ACHN (cell line): ENCODE measurements at regions not wholly inside any gene's neighbourhood (a gene's known extent, or its start where the extent isn't known, plus 50 kb on each side); places are given as distances from the start of the nearest gene placed in this dataset.

ENCODE experiments used
- DNase-seq: peaks from one replicate; pipeline ENCODE4 v3.0.0-alpha.2; 2015
- in situ Hi-C: cut with HindIII; loops from 2 replicates; pipeline ENCODE4 v1.10.0; 2017; ENCODE audit warnings: low sequenced_read_pairs, low pct_ligation_motif_present, low pct_unique_long_range_greater_than_20kb

DNA sequence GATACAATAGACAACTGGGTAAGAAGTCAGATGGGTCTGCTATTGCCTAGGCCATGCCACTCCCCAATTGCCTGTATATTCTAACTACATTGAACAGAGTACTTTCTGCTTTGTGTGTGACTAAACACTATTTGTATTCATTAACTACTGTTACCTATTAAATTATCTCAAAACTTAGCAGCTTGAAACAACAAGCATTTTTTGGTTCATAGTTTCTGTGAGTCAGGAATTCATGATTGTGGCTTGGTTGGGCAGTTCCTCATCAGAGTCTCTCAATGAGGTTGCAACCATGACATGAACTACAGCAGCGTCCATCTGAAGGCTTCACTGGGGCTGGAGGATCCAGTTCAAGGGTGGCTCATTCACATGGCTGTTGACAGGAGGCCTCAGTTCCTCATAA, 205.7 kb downstream of the EN1 start:
- in situ Hi-C loops, result no loop called here
- DNase-seq, result peak; percentile 53

DNA sequence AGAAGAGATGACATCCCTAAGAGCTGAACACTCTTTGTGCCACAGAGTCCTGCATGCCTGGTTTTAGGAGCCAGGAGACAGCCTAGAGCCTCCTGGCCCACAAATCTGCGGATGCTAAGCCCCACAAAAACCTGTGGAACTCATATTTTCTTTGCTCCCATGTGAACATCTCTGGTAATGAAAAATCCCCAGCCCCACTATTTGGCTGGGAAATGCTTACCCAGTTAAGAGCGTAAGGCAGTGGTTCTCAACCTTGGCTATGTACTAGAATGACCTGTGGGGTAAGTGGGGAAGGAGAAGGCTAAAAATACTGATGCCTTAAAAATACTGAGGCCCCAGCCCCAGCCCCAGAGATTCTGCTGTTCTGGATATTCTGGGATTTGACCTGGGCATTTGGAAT, 208.1 kb downstream of the EN1 start:
- in situ Hi-C loops, result no loop called here
- DNase-seq, result no peak

DNA sequence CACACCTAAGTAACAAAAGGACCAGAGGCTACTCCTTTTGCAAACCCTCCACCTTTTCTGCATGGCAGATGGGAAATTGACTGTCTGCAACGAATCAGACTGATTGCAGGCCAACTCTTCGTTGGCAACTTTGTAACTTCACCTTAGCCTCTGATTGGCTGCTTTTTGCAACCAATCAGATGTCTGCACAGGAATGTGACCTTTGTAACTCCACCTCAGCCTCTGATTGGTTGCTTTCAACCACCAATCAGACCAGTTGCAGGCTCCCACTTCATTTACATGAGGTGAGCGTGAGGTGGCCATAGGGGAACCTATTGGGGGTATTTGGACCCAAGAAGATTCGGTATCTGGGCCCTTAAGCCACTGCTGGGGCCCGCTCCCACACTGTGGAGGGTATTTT, 209.0 kb downstream of the EN1 start:
- in situ Hi-C loops, result no loop called here
- DNase-seq, result no peak

GRCh38 chr2:118635891-118636290, 211.6 kb downstream of the EN1 start:
- no peak for DNase-seq
- in situ Hi-C loops, result no loop called here

- no peak for DNase-seq
- in situ Hi-C loops, result no loop called here
Observed at GRCh38 chr2:118634876-118635275, 212.6 kb downstream of the EN1 start.

- DNase-seq, result no peak
- in situ Hi-C loops, result no loop called here
Observed at GRCh38 chr2:118633371-118634018, 214.0 kb downstream of the EN1 start.

- no peak for DNase-seq
- in situ Hi-C loops, result no loop called here
Observed at GRCh38 chr2:118632921-118633320, 214.5 kb downstream of the EN1 start.

DNA sequence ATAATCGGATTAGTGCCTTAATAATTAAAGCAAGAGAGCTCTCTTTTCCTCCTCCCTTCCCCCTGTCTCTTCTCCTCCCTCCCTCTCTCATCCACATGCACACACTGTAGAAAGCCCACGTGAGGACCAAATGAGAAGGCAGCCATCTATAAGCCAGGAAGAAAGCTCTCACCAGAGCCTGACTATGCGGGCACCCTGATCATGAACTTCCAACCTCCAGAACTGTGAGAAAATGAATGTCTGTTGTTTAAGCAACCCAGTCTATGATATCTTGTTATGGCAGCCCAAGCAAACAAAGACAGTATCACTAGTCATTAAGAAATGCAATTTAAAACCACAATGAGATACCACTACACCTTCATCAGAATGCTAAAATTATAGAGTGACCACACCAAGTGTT, 220.3 kb downstream of the EN1 start:
- in situ Hi-C loops, result no loop called here
- no peak for DNase-seq

DNA sequence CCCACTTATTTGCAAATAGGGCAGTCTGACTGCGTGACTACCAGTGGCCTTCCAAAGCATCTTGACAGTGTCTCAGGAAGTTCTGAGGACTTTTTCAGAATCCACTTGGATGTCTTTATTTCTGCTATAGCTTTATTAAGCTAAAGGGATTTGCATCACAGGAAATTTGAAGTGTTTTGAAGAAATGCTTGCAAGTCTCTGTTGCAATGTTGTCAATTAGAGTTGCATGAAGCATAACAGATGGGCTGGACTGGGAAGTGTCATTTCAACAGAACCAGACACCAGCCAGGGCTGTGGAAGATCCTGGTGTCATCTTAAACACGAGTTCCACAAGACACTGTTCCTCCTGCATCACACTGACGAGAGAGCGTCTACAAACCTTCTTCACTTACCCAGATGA, 224.5 kb downstream of the EN1 start:
- DNase-seq, result no peak
- in situ Hi-C loops, result no loop called here

- in situ Hi-C loops, result no loop called here
- DNase-seq, result no peak
Observed at GRCh38 chr2:118622108-118622507, 225.3 kb downstream of the EN1 start.

DNA sequence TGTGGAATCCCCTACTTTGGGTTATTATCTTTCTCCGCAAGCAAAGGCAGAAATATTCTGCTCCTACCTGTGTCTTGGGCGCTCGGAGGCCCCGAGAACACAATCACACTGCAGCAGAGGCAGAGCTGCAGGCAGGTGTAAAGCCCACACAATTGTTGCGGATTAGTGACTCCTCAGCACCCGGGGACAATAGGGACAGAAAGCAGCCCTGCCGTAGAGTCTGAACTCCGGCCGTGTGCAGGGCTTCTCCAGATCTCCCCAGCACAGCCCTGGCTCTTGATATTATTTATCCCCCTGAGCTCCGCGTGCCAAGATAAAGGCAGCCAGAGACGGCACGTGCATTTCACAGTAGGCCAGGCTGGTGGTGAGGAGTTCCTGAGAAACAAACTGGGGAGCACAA, 229.2 kb downstream of the EN1 start:
- in situ Hi-C loops, result no loop called here
- DNase-seq, result no peak

DNA sequence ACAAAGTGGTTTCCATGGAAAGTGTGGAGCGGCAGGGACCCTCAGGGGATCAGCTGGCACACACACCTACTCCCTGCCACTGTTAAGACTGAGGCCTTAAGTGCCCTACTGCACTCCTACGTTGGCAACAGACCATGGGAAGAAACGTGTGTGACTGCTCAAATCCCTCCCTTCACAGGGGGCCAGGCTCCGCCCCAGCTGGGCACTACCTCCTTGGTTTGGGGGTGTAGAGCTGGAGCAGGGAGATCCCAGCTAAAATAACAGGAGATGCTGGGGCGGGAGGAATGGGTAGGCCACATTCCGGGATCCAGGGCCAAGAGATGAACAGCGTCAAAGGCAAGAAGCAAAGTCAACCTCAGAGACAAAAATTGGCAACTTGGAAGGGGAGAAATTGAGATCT, 231.0 kb downstream of the EN1 start:
- in situ Hi-C loops, result no loop called here
- DNase-seq, result no peak

DNA sequence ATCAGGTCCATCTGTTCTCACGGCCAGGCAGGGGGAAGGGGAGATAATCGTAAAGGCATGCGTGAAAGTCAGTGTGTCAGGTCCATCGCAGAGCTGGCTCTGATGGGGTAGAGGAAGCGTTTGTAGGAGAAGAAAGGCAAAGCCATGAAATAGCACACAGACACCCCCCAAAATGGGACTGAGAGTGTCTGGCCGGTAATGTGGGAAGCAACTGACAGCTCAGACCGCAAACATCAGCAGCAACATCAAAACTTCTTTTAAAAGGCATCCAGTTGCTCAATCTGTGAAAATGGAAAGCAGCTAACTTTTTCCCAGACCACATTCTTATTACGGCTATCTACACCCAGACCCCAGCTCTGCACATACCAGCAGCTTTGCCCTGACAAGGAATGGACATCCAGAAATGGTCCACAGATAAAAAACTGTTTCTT, 232.6 kb downstream of the EN1 start:
- in situ Hi-C loops, result no loop called here

GRCh38 chr2:118613737-118614136, 233.7 kb downstream of the EN1 start:
- in situ Hi-C loops, result no loop called here
- no peak for DNase-seq

More for the DNA sequence above, 232.6 kb downstream of the EN1 start:
- no peak for DNase-seq

DNA sequence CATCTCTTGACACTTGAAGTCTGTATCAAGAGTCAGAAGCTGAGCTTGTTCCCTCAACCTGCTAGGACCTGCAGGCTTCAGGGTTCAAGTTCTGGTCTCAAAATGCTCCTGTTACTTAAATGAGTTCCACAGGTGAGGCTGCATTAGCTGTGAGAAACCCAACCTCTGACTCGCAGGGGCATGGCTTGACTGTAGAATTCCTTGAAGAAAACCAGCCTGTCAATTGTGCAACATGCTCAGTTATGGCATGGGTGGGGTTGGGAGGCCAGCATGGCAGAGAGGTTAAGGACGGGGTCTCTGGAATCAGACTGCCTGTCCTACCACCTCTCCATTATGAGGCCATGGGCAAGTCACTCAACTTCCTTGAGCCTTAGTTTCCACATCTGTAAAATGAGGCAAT, 235.8 kb downstream of the EN1 start:
- DNase-seq, result no peak
- in situ Hi-C loops, result no loop called here

DNA sequence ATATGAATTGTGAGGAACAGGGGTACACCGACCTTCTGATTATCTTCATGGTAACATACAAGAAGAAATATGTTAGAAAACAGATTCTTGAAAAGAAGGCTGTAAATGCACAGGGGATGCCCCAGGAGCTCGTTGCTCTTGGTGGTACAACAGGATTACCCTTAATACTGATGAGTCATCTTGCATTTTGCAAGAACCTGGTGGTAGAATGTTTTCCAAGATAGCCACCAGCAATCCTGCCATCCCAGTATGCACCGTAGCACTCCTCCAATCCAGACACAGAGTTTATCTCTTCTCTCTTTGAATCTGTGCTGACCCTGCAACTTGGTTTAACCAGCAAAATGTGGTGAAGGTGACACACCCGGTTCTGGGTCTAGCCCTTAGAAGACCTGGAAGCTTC, 238.3 kb downstream of the EN1 start:
- in situ Hi-C loops, result no loop called here
- no peak for DNase-seq

- no peak for DNase-seq
- in situ Hi-C loops, result no loop called here
Observed at GRCh38 chr2:118607641-118608040, 239.8 kb downstream of the EN1 start.

DNA sequence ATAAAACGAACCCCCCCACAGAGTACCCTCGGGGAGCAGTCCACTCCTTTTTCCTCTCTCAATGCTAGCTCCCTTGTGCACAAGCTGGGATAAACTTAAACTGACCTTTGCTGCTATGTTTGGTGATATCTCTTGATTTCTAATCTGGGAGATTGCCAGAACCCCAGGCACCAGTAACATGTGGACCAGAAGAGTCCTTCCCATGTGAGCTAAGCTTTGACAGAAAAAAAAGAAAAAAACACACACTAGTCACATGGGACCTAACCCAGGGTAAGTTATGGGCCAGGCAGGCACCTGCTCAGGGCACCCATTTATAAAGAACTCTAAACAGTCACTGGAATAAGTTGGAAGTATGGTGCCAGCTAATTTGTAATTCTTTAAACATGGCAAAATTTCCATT, 242.6 kb downstream of the EN1 start:
- DNase-seq, result no peak
- in situ Hi-C loops, result no loop called here

DNA sequence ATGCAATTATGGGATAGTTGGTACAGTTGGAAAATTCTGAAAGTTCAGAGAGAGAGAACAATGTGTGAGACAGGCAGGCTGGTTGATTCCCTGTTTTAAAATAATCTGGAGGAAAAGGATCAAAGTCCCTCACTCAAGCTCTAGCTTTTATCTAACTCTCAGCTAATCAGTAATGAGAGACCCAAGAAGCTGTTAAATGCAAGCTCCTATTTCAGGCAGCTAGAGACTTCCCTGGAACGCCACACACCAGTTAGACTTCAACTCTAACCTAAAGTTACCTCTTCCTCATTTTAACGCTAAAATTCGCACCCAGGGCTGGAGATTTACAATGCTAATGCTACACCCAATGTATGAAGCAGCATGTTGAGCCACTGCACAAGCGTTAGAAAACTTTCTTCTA, 243.1 kb downstream of the EN1 start:
- in situ Hi-C loops, result no loop called here
- DNase-seq, result no peak

DNA sequence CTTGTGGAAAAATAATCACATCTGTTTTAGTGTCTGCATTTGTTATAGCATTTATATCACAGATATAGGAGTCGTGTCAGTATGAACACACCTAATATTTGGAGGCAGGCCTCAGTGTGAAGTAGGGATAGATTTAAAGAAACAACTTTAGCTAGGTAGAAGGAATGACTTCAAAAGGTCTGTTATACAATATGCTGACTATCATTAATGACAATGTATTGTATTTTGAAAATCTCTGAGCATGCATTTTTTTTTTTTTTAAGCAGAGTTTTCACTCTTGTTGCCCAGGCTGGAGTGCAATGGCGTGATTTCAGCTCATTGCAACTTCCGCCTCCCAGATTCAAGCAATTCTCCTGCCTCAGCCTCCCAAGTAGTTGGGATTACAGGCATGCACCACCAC, 248.3 kb downstream of the EN1 start:
- in situ Hi-C loops, result no loop called here
- no peak for DNase-seq

- in situ Hi-C loops, result no loop called here
Observed at GRCh38 chr2:118596620-118597019, 250.8 kb downstream of the EN1 start.

More at GRCh38 chr2:118596620-118597019, 250.8 kb downstream of the EN1 start:
- no peak for DNase-seq
